Limb (tissue), 2 donors: ENCODE measurements at regions not wholly inside any gene's neighbourhood (a gene's known extent, or its start where the extent isn't known, plus 50 kb on each side); places are given as distances from the start of the nearest gene placed in this dataset.
"Not testable (repeated sequence)": the region's sequence is repeated elsewhere in the genome, so short reads cannot be mapped to it uniquely, and the experiment has no call there.

Experiments
- DNase-seq, 2 donors: peaks; one replicate each; pipeline ENCODE4 v3.0.0-alpha.2; 2016; ENCODE audit errors: extremely low spot score in 2 of 2

- no peak for DNase-seq
Observed at GRCh38 chr12:70069221-70070105, 173.8 kb upstream of the CNOT2 start.

GRCh38 chr12:70070494-70071007 is 172.7 kb upstream of the CNOT2 start:
- peak in 1 of 2 donors; percentile 41 for DNase-seq

GRCh38 chr12:70074510-70074909 is 168.7 kb upstream of the CNOT2 start:
- no peak for DNase-seq

- DNase-seq: no peak
Observed at GRCh38 chr12:70077441-70077840, 165.8 kb upstream of the CNOT2 start.

GRCh38 chr12:70078161-70078560 is 165.1 kb upstream of the CNOT2 start:
- DNase-seq: no peak

GRCh38 chr12:70080566-70080965 is 162.7 kb upstream of the CNOT2 start:
- no peak for DNase-seq

GRCh38 chr12:70082997-70083676 is 160.1 kb upstream of the CNOT2 start:
- no peak for DNase-seq

GRCh38 chr12:70083677-70084020 is 159.6 kb upstream of the CNOT2 start:
- no peak for DNase-seq

GRCh38 chr12:70086372-70086771 is 156.9 kb upstream of the CNOT2 start:
- not testable (repeated sequence) for DNase-seq

- no peak for DNase-seq
Observed at GRCh38 chr12:70091021-70091521, 152.2 kb upstream of the CNOT2 start.

GRCh38 chr12:70094467-70094866 is 148.8 kb upstream of the CNOT2 start:
- peak in 1 of 2 donors; percentile 24 for DNase-seq

GRCh38 chr12:70096759-70097410 is 146.3 kb upstream of the CNOT2 start:
- no peak for DNase-seq

- DNase-seq: no peak
Observed at GRCh38 chr12:70101064-70101463, 142.2 kb upstream of the CNOT2 start.

- DNase-seq: no peak
Observed at GRCh38 chr12:70106347-70106746, 136.9 kb upstream of the CNOT2 start.

- DNase-seq: no peak
Observed at GRCh38 chr12:70110085-70110484, 133.1 kb upstream of the CNOT2 start.

- DNase-seq: no peak
Observed at GRCh38 chr12:70117670-70118069, 125.6 kb upstream of the CNOT2 start.

GRCh38 chr12:70120970-70121369 is 122.3 kb upstream of the CNOT2 start:
- peak in 1 of 2 donors; percentile 15 for DNase-seq

- no peak for DNase-seq
Observed at GRCh38 chr12:70121562-70121961, 121.7 kb upstream of the CNOT2 start.

GRCh38 chr12:70122804-70123203 is 120.4 kb upstream of the CNOT2 start:
- no peak for DNase-seq

GRCh38 chr12:70149013-70149412 is 94.2 kb upstream of the CNOT2 start:
- no peak for DNase-seq

- DNase-seq: no peak
Observed at GRCh38 chr12:70149665-70150064, 93.6 kb upstream of the CNOT2 start.

GRCh38 chr12:70150230-70150629 is 93.0 kb upstream of the CNOT2 start:
- DNase-seq: no peak
